ENCODE measurements at regions not wholly inside any gene's neighbourhood (a gene's known extent, or its start where the extent isn't known, plus 50 kb on each side); places are given as distances from the start of the nearest gene placed in this dataset.

GRCh38 chr20:17875106-17875980 lies 93.3 kb downstream of the SNX5 start (continued):
- TF ChIP-seq SNAPC2 (CRISPR knock-in tag; IDR thresholded peaks at IDR 0.05) (no peak; the same call in 1 of the 2 replicates), YEATS4 (CRISPR knock-in tag; IDR thresholded peaks at IDR 0.05; ENCODE audit: borderline replicate concordance) (peak; percentile 73; the same call in 1 of the 2 replicates), FOXP4 (CRISPR knock-in tag; IDR thresholded peaks at IDR 0.05) (peak; percentile 86), TAF15 (IDR thresholded peaks at IDR 0.05; ENCODE audit: low read depth, low read length, poor library complexity, severe bottlenecking) (no peak), CEBPB (IDR thresholded peaks at IDR 0.05; ENCODE audit: borderline replicate concordance, low read depth, low read length) (peak; percentile 53; the same call in 1 of the 2 replicates), JARID2 (CRISPR knock-in tag; IDR thresholded peaks at IDR 0.05; ENCODE audit: insufficient replicate concordance) (peak; percentile 16), PRDM10 (CRISPR knock-in tag; IDR thresholded peaks at IDR 0.05; ENCODE audit: low read depth) (peak; percentile 87), GATAD2A (CRISPR knock-in tag; IDR thresholded peaks at IDR 0.05) (peak; percentile 100), ZNF784 (CRISPR knock-in tag; IDR thresholded peaks at IDR 0.05; ENCODE audit: borderline replicate concordance) (0 out of 2 replicates have a peak, but pooled peaks have one; percentile 52), ZNF12 (CRISPR knock-in tag; IDR thresholded peaks at IDR 0.05) (peak; percentile 71; the same call in 1 of the 2 replicates), ZBTB33 (CRISPR knock-in tag; IDR thresholded peaks at IDR 0.05) (peak; percentile 86), PRDM15 (CRISPR knock-in tag; IDR thresholded peaks at IDR 0.05) (peak; percentile 76; the same call in 1 of the 2 replicates)

Measured in HepG2 (cell line).